Panc1 (cell line): ENCODE measurements at regions not wholly inside any gene's neighbourhood (a gene's known extent, or its start where the extent isn't known, plus 50 kb on each side); places are given as distances from the start of the nearest gene placed in this dataset.

ENCODE experiments used
- ATAC-seq: fragments of 200-7000 bp; cut with Tn5 transposase; 2 replicates; pipeline ENCODE4 v1.9.1; 2020; ENCODE audit warnings: mild to moderate bottlenecking, moderate library complexity
- BruUV-seq: library from RNA; stranded (reverse); fragments of 400-500 nt; replicated peaks from 2 replicates; lab custom pipeline; 2021; lab: Mats Ljungman, UMichigan
- CTCF ChIA-PET: fragments of 300-600 bp; sonication (Branson Sonifier 250); formaldehyde crosslinking; loops from one replicate; lab custom pipeline; 2022; ENCODE audit warnings: antibody characterized with exemption; lab: Charles Lee
- POLR2A ChIA-PET: fragments of 300-600 bp; sonication (Branson Sonifier 250); formaldehyde crosslinking; loops from one replicate; lab custom pipeline; 2022; ENCODE audit warnings: antibody characterized with exemption; lab: Charles Lee
- DNase-seq: peaks from one replicate; pipeline ENCODE4 v3.0.0-alpha.2; 2010; ENCODE audit warnings: low read depth, low spot score
- H3K27ac ChIP-seq: 2 replicates; pipeline ENCODE4 v1.5.1; 2011; ENCODE audit warnings: mild to moderate bottlenecking, low read length, inconsistent platforms
- H3K27me3 ChIP-seq: fragments of 200-500 bp; sonication (Bioruptor generic); 2 replicates; pipeline ENCODE4 v1.6.0; 2014; ENCODE audit warnings: low read length, inconsistent platforms; ENCODE audit not compliant: control insufficient read depth, insufficient read depth
- H3K36me3 ChIP-seq: fragments of 200-500 bp; sonication (Bioruptor generic); 2 replicates; pipeline ENCODE4 v1.5.1; 2014; ENCODE audit warnings: inconsistent platforms, mild to moderate bottlenecking, low read length, moderate library complexity; ENCODE audit not compliant: control insufficient read depth, insufficient read depth
- H3K4me1 ChIP-seq: 2 replicates; pipeline ENCODE4 v1.5.1; 2011; ENCODE audit warnings: inconsistent platforms, mild to moderate bottlenecking, low read length, moderate library complexity; ENCODE audit not compliant: control insufficient read depth, insufficient read depth
- H3K4me3 ChIP-seq, 2 experiments: 2 replicates each; pipeline ENCODE4 v1.5.1; 2011 to 2012; ENCODE audit warnings: low read depth in 2 of 2, low read length in 2 of 2, mild to moderate bottlenecking in 2 of 2, inconsistent platforms in 1 of 2, moderate library complexity in 1 of 2
- H3K9me3 ChIP-seq: fragments of 200-500 bp; sonication (Bioruptor generic); 2 replicates; pipeline ENCODE4 v1.5.1; 2014; ENCODE audit warnings: low read depth, mild to moderate bottlenecking, inconsistent platforms, low read length, moderate library complexity; ENCODE audit not compliant: control insufficient read depth, insufficient read depth
- CTCF ChIP-seq: fragments of 450-650 bp; IDR thresholded peaks from 2 replicates; pipeline ENCODE4 v1.5.1; 2017; ENCODE audit warnings: mild to moderate bottlenecking
- POLR2AphosphoS5 ChIP-seq: IDR thresholded peaks from 2 replicates; pipeline ENCODE4 v1.6.1; 2012; ENCODE audit warnings: mild to moderate bottlenecking, low read depth, low read length, moderate library complexity
- REST ChIP-seq, 2 experiments: IDR thresholded peaks; 2 replicates each; pipeline ENCODE4 v1.6.1; 2011 to 2012; ENCODE audit warnings: low read depth in 2 of 2, control low read depth in 1 of 2, low read length in 1 of 2, mild to moderate bottlenecking in 1 of 2, moderate library complexity in 1 of 2; ENCODE audit not compliant: insufficient read depth in 1 of 2
- SIN3A ChIP-seq: IDR thresholded peaks from 2 replicates; pipeline ENCODE4 v1.6.1; 2012; ENCODE audit warnings: low read depth, mild to moderate bottlenecking, low read length, moderate library complexity, borderline replicate concordance; ENCODE audit not compliant: insufficient read depth
- TCF7L2 ChIP-seq: IDR thresholded peaks from 2 replicates; pipeline ENCODE4 v1.6.1; 2011; ENCODE audit warnings: mild to moderate bottlenecking, low read depth, low read length, inconsistent platforms
- in situ Hi-C: cut with HindIII; loops from 2 replicates; pipeline ENCODE4 v1.10.0; 2016; ENCODE audit warnings: low sequenced_read_pairs, low pct_unique_long_range_greater_than_20kb
- intact Hi-C: fragments of 100-400 bp; cut with micrococcal nuclease; formaldehyde crosslinking; loops from one replicate; pipeline ENCODE4 v1.10.0; 2022; ENCODE audit not compliant: unreplicated experiment

DNA sequence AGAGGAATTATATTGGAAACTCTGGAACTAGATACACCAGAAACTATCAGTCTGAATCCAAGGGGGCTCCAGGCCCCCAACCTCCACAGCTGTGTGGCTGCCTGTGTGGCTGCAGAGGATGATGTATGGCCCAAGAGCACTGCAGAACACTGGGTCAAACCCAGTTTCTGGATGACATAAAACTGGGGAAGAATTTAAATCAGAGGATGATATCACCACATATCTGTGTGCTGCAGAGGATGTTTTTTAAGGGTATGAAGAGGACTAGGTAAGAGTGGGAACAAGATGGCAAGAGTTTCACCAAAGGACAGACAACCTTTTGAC lies 226.4 kb downstream of the SUCLA2 start:
- no peak for ATAC-seq
- no peaks in the 10 kb centered on the region for H3K27me3 ChIP-seq
- no peaks in the 10 kb centered on the region for H3K36me3 ChIP-seq
- H3K9me3 ChIP-seq: no peaks in the 10 kb centered on the region
- H3K4me3 ChIP-seq: no peak overlapping the region
- no TSS peak for BruUV-seq
- no peak overlapping the region for H3K27ac ChIP-seq
- no peak for DNase-seq
- no peaks in the 10 kb centered on the region for H3K4me1 ChIP-seq
- CTCF ChIA-PET: no interaction called here
- in situ Hi-C loops: no loop called here
- TF ChIP-seq CTCF: no peak
- POLR2A ChIA-PET: no interaction called here
- intact Hi-C loops: loop anchor here (5.0 to 10.0 kb wide), 3 partner anchors 800 to 1010 kb away; no protein-coding TSS in a partner anchor

DNA sequence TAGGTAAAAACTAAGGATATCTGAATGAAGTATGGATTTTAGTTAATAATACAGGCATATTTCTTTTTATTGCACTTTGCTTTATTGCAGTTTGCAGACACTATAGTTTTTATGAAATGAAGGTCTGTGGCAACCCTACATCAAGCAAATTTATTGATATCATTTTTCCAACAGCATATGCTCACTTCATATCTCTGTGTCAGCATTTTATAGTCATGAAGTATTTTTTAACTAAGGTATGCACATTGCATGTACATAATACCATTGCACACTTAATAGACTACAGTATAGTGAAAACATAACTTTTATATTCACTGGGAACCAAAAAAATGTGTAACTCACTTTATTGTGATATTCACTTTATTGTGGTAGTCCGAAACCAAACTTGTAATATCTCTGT lies 236.3 kb downstream of the SUCLA2 start:
- no TSS peak for BruUV-seq
- Histone ChIP-seq H3K36me3 (no peaks in the 10 kb centered on the region), H3K4me3 (no peak overlapping the region), H3K27ac (no peak overlapping the region), H3K4me1 (no peaks in the 10 kb centered on the region), H3K27me3 (no peaks in the 10 kb centered on the region), H3K9me3 (no peaks in the 10 kb centered on the region)
- in situ Hi-C loops: no loop called here
- intact Hi-C loops: no loop called here
- ChIA-PET POLR2A (no interaction called here), CTCF (no interaction called here)
- no peak for DNase-seq
- TF ChIP-seq TCF7L2 (no peak), POLR2AphosphoS5 (no peak), REST (IDR thresholded peaks at IDR 0.05; ENCODE audit: insufficient read depth in 1 of 2, low read depth in 2 of 2, low read length in 1 of 2) (no peak), CTCF (no peak), SIN3A (no peak)
- ATAC-seq: no peak
